ENCODE measurements at regions not wholly inside any gene's neighbourhood (a gene's known extent, or its start where the extent isn't known, plus 50 kb on each side); places are given as distances from the start of the nearest gene placed in this dataset.

- Histone ChIP-seq H4K5ac (ENCODE audit: insufficient read length, low read depth, low read length) (no peak overlapping the region), H2AK5ac (ENCODE audit: low read depth, low read length) (no peak overlapping the region), H4K8ac (ENCODE audit: extremely low read depth, insufficient read depth, low read length) (no peak overlapping the region), H3K18ac (ENCODE audit: extremely low read depth, low read length) (no peak overlapping the region), H3K23ac (ENCODE audit: insufficient read length) (no peak overlapping the region), H3K9me3 (ENCODE audit: insufficient read depth in 2 of 2, low read depth in 1 of 2, low read length in 1 of 2) (no peaks in the 10 kb centered on the region), H3K4me2 (ENCODE audit: insufficient read depth in 1 of 2, low read depth in 2 of 2, low read length in 2 of 2) (no peak overlapping the region), H2BK120ac (replicated peaks; ENCODE audit: low read depth, low read length) (no peak overlapping the region), H3K4ac (replicated peaks; ENCODE audit: insufficient read length, low read depth, low read length) (no peak overlapping the region), H3K36me3 (ENCODE audit: control insufficient read depth in 2 of 4, insufficient read depth in 4 of 4, low read length in 3 of 4) (no peaks in the 10 kb centered on the region), H3K4me1 (replicated peaks in 1 of 4; ENCODE audit: control insufficient read depth in 3 of 4, insufficient read depth in 4 of 4, low read length in 3 of 4) (peaks cover 0 to 3% (median 1%) of the 10 kb centered on the region in 4 experiments; a peak in 3 of 7 replicates), H3K4me3 (ENCODE audit: extremely low read depth in 1 of 4, insufficient read depth in 2 of 4, low read depth in 3 of 4, low read length in 4 of 4) (no peak overlapping the region), H3K9ac (replicated peaks in 1 of 4; ENCODE audit: extremely low read depth in 1 of 4, low read depth in 3 of 4, low read length in 3 of 4) (no peak overlapping the region), H3K27me3 (replicated peaks in 1 of 4; ENCODE audit: control insufficient read depth in 3 of 4, extremely low read depth in 1 of 4, insufficient read depth in 3 of 4, low read length in 3 of 4) (no peaks in the 10 kb centered on the region), H3K56ac (replicated peaks; ENCODE audit: insufficient read length, low read depth, low read length) (no peak overlapping the region), H2BK5ac (ENCODE audit: low read depth, low read length) (no peak overlapping the region), H4K91ac (replicated peaks; ENCODE audit: insufficient read length, low read length) (no peak overlapping the region), H4K20me1 (replicated peaks in 1 of 2; ENCODE audit: control insufficient read depth in 1 of 2, insufficient read depth in 2 of 2, low read length in 2 of 2) (no peaks in the 10 kb centered on the region), H3K14ac (ENCODE audit: insufficient read length) (no peak overlapping the region), H3K79me2 (ENCODE audit: control insufficient read depth in 1 of 2, insufficient read depth in 2 of 2, low read length in 2 of 2) (no peaks in the 10 kb centered on the region), H3K23me2 (ENCODE audit: low read depth, low read length) (no peaks in the 10 kb centered on the region; the same call in 1 of the 2 replicates), H2BK12ac (ENCODE audit: low read depth, low read length) (no peak overlapping the region), H2BK20ac (ENCODE audit: low read length) (no peak overlapping the region), H2BK15ac (ENCODE audit: low read length) (no peak overlapping the region), H3K27ac (ENCODE audit: low read depth, low read length) (no peak overlapping the region), H2AFZ (ENCODE audit: low read length) (no peak overlapping the region), H3K79me1 (ENCODE audit: low read depth, low read length) (no peaks in the 10 kb centered on the region)
- FAIRE-seq (no peak), DNase-seq (ENCODE audit: low read depth in 1 of 2, low spot score in 2 of 2) (no peak)
- TF ChIP-seq SIRT6 (IDR thresholded peaks at IDR 0.05; ENCODE audit: low read length), result no peak
- TF ChIP-seq KDM5A (IDR thresholded peaks at IDR 0.05; ENCODE audit: low read length), result no peak
- TF ChIP-seq ATF2 (IDR thresholded peaks at IDR 0.05; ENCODE audit: low read length), result no peak
- no peak for TF ChIP-seq SP4 (IDR thresholded peaks at IDR 0.05; ENCODE audit: low read length)
- TF ChIP-seq ZNF274 (IDR thresholded peaks at IDR 0.05; ENCODE audit: borderline replicate concordance, extremely low read depth, low read length), result no peak
- no peak for TF ChIP-seq BACH1 (IDR thresholded peaks at IDR 0.05; ENCODE audit: low read length)
- ChIA-PET CTCF (ENCODE audit: partially characterized antibody) (interaction anchor here (0.9 kb wide), 1 partner anchor 16 kb away, joined by 3 read pairs; no protein-coding TSS in a partner anchor), POLR2A (ENCODE audit: partially characterized antibody) (interaction anchor here (1.5 kb wide), 1 partner anchor 16 kb away, joined by 4 read pairs; no protein-coding TSS in a partner anchor)
- 68% methylated on average over 2 of the region's 2 CpGs; no CpG with 5 or more reads in 1 of the 2 experiments for WGBS, 2 experiments (ENCODE audit: extremely low coverage in 1 of 2, insufficient coverage in 1 of 2, insufficient read length in 1 of 2, insufficient replicate concordance in 2 of 2, low coverage in 1 of 2, low lambda C conversion rate in 2 of 2, missing lambda C conversion rate in 1 of 2)
Measured at GRCh38 chr17:73934696-73935095, 268.8 kb upstream of the RPL38 start.
